CD14-positive monocyte (primary cell): ENCODE measurements at regions not wholly inside any gene's neighbourhood (a gene's known extent, or its start where the extent isn't known, plus 50 kb on each side); places are given as distances from the start of the nearest gene placed in this dataset.

Experiments used
- DNase-seq, 3 donors: peaks; one replicate each; pipeline ENCODE4 v3.0.0-alpha.2; 2011 to 2022
- H2AFZ ChIP-seq: 2 replicates; pipeline ENCODE4 v1.6.0; 2012; ENCODE audit warnings: mild to moderate bottlenecking, low read depth, low read length, inconsistent platforms; ENCODE audit not compliant: insufficient read depth, poor library complexity, severe bottlenecking
- H3K27ac ChIP-seq, 2 donors: 1 replicate in 1 of 2; 2 replicates in 1 of 2; pipeline ENCODE4 v1.5.1; 2012 to 2013; ENCODE audit warnings: low read length in 2 of 2, control low read depth in 1 of 2, inconsistent platforms in 1 of 2, low read depth in 1 of 2, mild to moderate bottlenecking in 1 of 2
- H3K27me3 ChIP-seq, 2 donors: one replicate each; pipeline versions ENCODE4 v1.6.0 to v1.6.1; 2011 to 2013; ENCODE audit warnings: low read length in 2 of 2; ENCODE audit not compliant: control insufficient read depth in 2 of 2, insufficient read depth in 2 of 2
- H3K36me3 ChIP-seq, 2 donors: replicated peaks in 1 of 2; 1 replicate in 1 of 2; 2 replicates in 1 of 2; pipeline versions ENCODE4 v1.5.1 to v1.6.1; 2012 to 2013; ENCODE audit warnings: low read length in 2 of 2, control low read depth in 1 of 2, inconsistent platforms in 1 of 2, mild to moderate bottlenecking in 1 of 2; ENCODE audit not compliant: insufficient read depth in 2 of 2, control insufficient read depth in 1 of 2
- H3K4me1 ChIP-seq, 2 donors: 1 replicate in 1 of 2; 2 replicates in 1 of 2; pipeline versions ENCODE4 v1.5.1 to v1.6.1; 2012 to 2013; ENCODE audit warnings: low read length in 2 of 2, control low read depth in 1 of 2, inconsistent platforms in 1 of 2, mild to moderate bottlenecking in 1 of 2, moderate library complexity in 1 of 2; ENCODE audit not compliant: insufficient read depth in 2 of 2, control insufficient read depth in 1 of 2
- H3K4me2 ChIP-seq: replicated peaks from 2 replicates; pipeline ENCODE3; 2012; ENCODE audit warnings: low read length, moderate library complexity, mild to moderate bottlenecking; ENCODE audit not compliant: poor library complexity, severe bottlenecking; ENCODE audit errors: extremely low read depth
- H3K4me3 ChIP-seq, 3 experiments: fragments of 200-600 bp in 1 of 3; sonication (generic) in 1 of 3; replicated peaks in 1 of 3; 1 replicate in 2 of 3; 2 replicates in 1 of 3; pipeline ENCODE4 v1.5.1; 2011 to 2013; ENCODE audit warnings: low read length in 3 of 3, mild to moderate bottlenecking in 3 of 3, control low read depth in 2 of 3, low read depth in 2 of 3, inconsistent platforms in 1 of 3, moderate library complexity in 1 of 3
- H3K79me2 ChIP-seq: 2 replicates; pipeline ENCODE4 v1.6.0; 2012; ENCODE audit warnings: mild to moderate bottlenecking, control low read depth, inconsistent platforms, low read length, moderate library complexity; ENCODE audit not compliant: insufficient read depth
- H3K9ac ChIP-seq: 2 replicates; pipeline ENCODE4 v1.6.0; 2017; ENCODE audit warnings: low read length, mild to moderate bottlenecking; ENCODE audit not compliant: insufficient read depth, poor library complexity, severe bottlenecking
- H3K9me3 ChIP-seq, 2 donors: replicated peaks in 1 of 2; 1 replicate in 1 of 2; 2 replicates in 1 of 2; pipeline versions ENCODE4 v1.5.1 to v1.6.1; 2012 to 2013; ENCODE audit warnings: low read length in 2 of 2, control low read depth in 1 of 2; ENCODE audit not compliant: control insufficient read depth in 1 of 2, insufficient read depth in 1 of 2
- H4K20me1 ChIP-seq: 2 replicates; pipeline ENCODE4 v1.6.0; 2012; ENCODE audit warnings: mild to moderate bottlenecking, low read length, control low read depth, moderate library complexity; ENCODE audit not compliant: insufficient read depth
- H3K27ac Mint-ChIP-seq, 7 donors: one replicate each; pipeline ENCODE4 v1.8.0; 2020; ENCODE audit warnings: mild to moderate bottlenecking in 7 of 7, mixed read lengths in 7 of 7, moderate library complexity in 6 of 7, inconsistent platforms in 2 of 7
- H3K27me3 Mint-ChIP-seq, 3 donors: one replicate each; pipeline ENCODE4 v1.8.0; 2021 to 2022; ENCODE audit warnings: low read depth in 3 of 3, mild to moderate bottlenecking in 3 of 3, mixed read lengths in 3 of 3, moderate library complexity in 3 of 3, inconsistent platforms in 1 of 3
- H3K36me3 Mint-ChIP-seq, 2 donors: one replicate each; pipeline ENCODE4 v1.8.0; 2020; ENCODE audit warnings: mixed read lengths in 2 of 2, inconsistent platforms in 1 of 2, mild to moderate bottlenecking in 1 of 2
- H3K4me1 Mint-ChIP-seq: one replicate; pipeline ENCODE4 v1.8.0; 2020; ENCODE audit warnings: mild to moderate bottlenecking, mixed read lengths
- H3K4me3 Mint-ChIP-seq, 2 donors: one replicate each; pipeline ENCODE4 v1.8.0; 2020; ENCODE audit warnings: mild to moderate bottlenecking in 2 of 2, mixed read lengths in 2 of 2, moderate library complexity in 1 of 2
- H3K9me3 Mint-ChIP-seq, 7 donors: one replicate each; pipeline ENCODE4 v1.8.0; 2020 to 2022; ENCODE audit warnings: mixed read lengths in 7 of 7, mild to moderate bottlenecking in 6 of 7, moderate library complexity in 6 of 7, inconsistent platforms in 2 of 7
- CTCF ChIP-seq: fragments of 200-600 bp; IDR thresholded peaks from one replicate; pipeline ENCODE4 v1.8.0; 2022; ENCODE audit warnings: antibody characterized with exemption, mild to moderate bottlenecking
- WGBS: methylation state at CpG from one replicate; pipeline ENCODE4 v1.1.5; 2013; ENCODE audit warnings: missing lambda C conversion rate; ENCODE audit not compliant: insufficient coverage; 5-methylcytosine and 5-hydroxymethylcytosine counted together
- intact Hi-C, 2 donors: fragments of 100-400 bp; cut with micrococcal nuclease; formaldehyde crosslinking; loops; one replicate each; pipeline versions ENCODE4 v1.15.0 to v1.15.1; 2023

DNA sequence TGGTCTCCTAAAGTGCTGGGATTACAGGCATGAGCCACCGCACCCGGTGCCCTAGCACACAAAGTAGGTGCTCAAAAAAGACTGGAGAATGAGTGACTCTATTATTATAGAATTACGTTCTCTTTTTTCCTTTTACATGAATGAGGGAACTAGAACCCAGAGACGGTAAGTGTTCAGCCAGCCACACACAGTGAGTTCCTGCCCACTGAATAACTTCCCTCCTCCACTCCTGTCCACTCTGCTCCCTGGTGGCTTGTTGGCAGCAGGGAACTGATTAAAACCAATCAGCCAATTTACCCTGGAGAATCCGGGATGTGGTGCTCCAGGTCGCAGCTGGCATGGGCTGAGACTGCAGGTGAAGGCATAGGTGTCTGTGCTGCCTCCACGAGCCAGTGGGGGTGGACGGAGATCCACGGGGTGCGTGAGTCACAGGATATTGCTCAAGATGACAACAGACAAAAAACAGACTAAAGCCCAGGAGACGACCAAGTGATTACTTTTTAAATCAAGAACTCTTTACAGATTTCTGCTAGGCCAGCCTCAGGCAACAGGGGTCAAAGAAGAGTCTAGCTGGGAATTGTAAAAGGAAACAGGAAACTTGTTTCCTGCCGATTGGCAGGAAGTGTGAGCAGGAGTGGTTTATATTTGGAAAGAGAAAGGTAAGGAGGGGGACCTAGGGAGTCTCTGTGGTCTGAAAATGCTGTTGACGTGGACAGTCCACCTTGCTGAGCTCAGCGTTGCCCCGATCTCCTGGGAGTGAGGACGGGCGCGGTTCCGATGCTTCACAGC is 95.2 kb upstream of the TP53I11 start:
- Mint-ChIP-seq H3K4me1 (peaks cover 69% of the 10 kb centered on the region), H3K9me3 (peaks cover 0 to 4% (median 0%) of the 10 kb centered on the region in 7 donors), H3K36me3 (no peaks in the 10 kb centered on the region), H3K27ac (peak overlapping the region; percentile 95 to 100 (median 99)), H3K4me3 (peak overlapping the region; percentile 63 to 89), H3K27me3 (peaks cover 2 to 4% (median 4%) of the 10 kb centered on the region in 3 donors)
- intact Hi-C loops = loop anchor here (5.0 to 10.0 kb wide), 2 partner anchors 36 to 91 kb away; partner anchors contain the start of gene TP53I11 (in 2 of the 2)
- H4K20me1 ChIP-seq = no peaks in the 10 kb centered on the region
- no peaks in the 10 kb centered on the region for H3K9me3 ChIP-seq
- TF ChIP-seq CTCF = no peak
- H3K27me3 ChIP-seq = no peaks in the 10 kb centered on the region
- peaks cover 62 to 79% of the 10 kb centered on the region in 2 donors for H3K4me1 ChIP-seq
- peak overlapping the region; percentile 69 for H3K9ac ChIP-seq
- H3K27ac ChIP-seq = peak overlapping the region; percentile 95 to 98
- H3K79me2 ChIP-seq = no peaks in the 10 kb centered on the region
- WGBS = 33% methylated on average over 5 of the region's 19 CpGs
- DNase-seq = peak; percentile 89 to 90 (median 90)
- no peaks in the 10 kb centered on the region for H3K36me3 ChIP-seq
- H3K4me3 ChIP-seq = peak overlapping the region in 1 of 3 experiments; percentile 61
- peak overlapping the region; percentile 80 for H2AFZ ChIP-seq
- peak overlapping the region; percentile 65 for H3K4me2 ChIP-seq

DNA sequence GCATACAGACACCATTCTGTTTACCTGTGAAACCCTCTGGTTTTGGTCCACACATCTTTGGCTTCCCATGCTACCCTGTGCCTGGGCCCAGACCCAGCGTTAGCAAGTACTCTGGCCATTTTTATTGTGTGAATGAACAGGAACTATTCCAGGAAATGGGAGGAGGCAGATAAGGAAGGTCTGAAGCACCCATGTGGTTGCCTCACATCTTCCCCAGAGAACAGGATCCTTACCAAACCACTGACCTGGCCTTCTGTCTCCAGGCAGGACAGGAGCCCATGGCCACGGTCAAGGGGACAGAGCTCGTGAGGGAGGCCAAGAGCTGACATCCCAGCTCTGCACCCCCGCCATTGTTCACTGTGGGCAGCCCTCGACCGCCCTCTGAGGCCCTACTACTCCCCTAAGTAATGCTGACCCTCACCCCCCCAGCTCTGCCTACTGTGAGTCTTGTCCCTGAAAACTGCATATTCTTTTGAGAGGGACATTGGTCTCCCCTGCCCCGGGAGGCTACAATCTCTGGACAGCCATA is 97.7 kb upstream of the TP53I11 start:
- peaks cover 61% of the 10 kb centered on the region for H3K4me1 Mint-ChIP-seq
- Histone ChIP-seq H3K4me2 (peak overlapping the region; percentile 63), H3K9me3 (no peaks in the 10 kb centered on the region), H3K9ac (no peak overlapping the region), H4K20me1 (no peaks in the 10 kb centered on the region), H3K79me2 (no peaks in the 10 kb centered on the region), H3K27me3 (no peaks in the 10 kb centered on the region), H2AFZ (peak overlapping the region; percentile 51), H3K4me1 (peaks cover 49 to 64% of the 10 kb centered on the region in 2 donors), H3K27ac (peak overlapping the region in 1 of 2 donors; percentile 63), H3K36me3 (no peaks in the 10 kb centered on the region), H3K4me3 (peak overlapping the region in 1 of 3 experiments; percentile 44)
- peak in 1 of 3 donors; percentile 41 for DNase-seq
- no peaks in the 10 kb centered on the region for H3K36me3 Mint-ChIP-seq
- intact Hi-C loops = loop anchor here (5.0 to 10.0 kb wide), 2 partner anchors 34 to 94 kb away; partner anchors contain the start of gene TP53I11 (in 2 of the 2)
- peak overlapping the region in 1 of 2 donors; percentile 78 for H3K4me3 Mint-ChIP-seq
- WGBS = 52% methylated on average over 5 of the region's 7 CpGs
- peak overlapping the region in 6 of 7 donors; percentile 70 to 99 (median 90) for H3K27ac Mint-ChIP-seq
- TF ChIP-seq CTCF = no peak
- H3K27me3 Mint-ChIP-seq = peaks cover 0 to 2% (median 1%) of the 10 kb centered on the region in 3 donors
- H3K9me3 Mint-ChIP-seq = peaks cover 0 to 3% (median 0%) of the 10 kb centered on the region in 7 donors
